PC-3 (cell line): ENCODE measurements at regions not wholly inside any gene's neighbourhood (a gene's known extent, or its start where the extent isn't known, plus 50 kb on each side); places are given as distances from the start of the nearest gene placed in this dataset.

Experiments
- ATAC-seq: fragments of 200-7000 bp; cut with Tn5 transposase; 2 replicates; pipeline ENCODE4 v1.9.1; 2020; ENCODE audit warnings: mild to moderate bottlenecking, moderate library complexity
- BruUV-seq: library from RNA; stranded (reverse); fragments of 400-500 nt; replicated peaks from 2 replicates; lab custom pipeline; 2021; lab: Mats Ljungman, UMichigan
- CTCF ChIA-PET: fragments of 300-600 bp; sonication (Branson Sonifier 250); formaldehyde crosslinking; loops from one replicate; lab custom pipeline; 2022; ENCODE audit warnings: antibody characterized with exemption; lab: Charles Lee
- POLR2A ChIA-PET: fragments of 300-600 bp; sonication (Branson Sonifier 250); formaldehyde crosslinking; loops from one replicate; lab custom pipeline; 2022; ENCODE audit warnings: antibody characterized with exemption; ENCODE audit not compliant: unreplicated experiment; lab: Charles Lee
- DNase-seq: peaks from one replicate; pipeline ENCODE4 v3.0.0-alpha.2; 2015
- H2AFZ ChIP-seq: fragments of 300-600 bp; sonication (generic); 2 replicates; pipeline ENCODE4 v1.6.0; 2016; ENCODE audit warnings: antibody characterized with exemption, low read length
- H3F3A ChIP-seq: fragments of 300-600 bp; sonication (generic); one replicate; pipeline ENCODE4 v1.6.0; 2017; ENCODE audit warnings: antibody characterized with exemption, low read length, control low read depth, mild to moderate bottlenecking; ENCODE audit not compliant: unreplicated experiment
- H3K27ac ChIP-seq: fragments of 300-600 bp; sonication (generic); 2 replicates; pipeline ENCODE4 v1.5.1; 2016; ENCODE audit warnings: mild to moderate bottlenecking, low read length
- H3K27me3 ChIP-seq: fragments of 300-600 bp; sonication (generic); 2 replicates; pipeline ENCODE4 v1.6.1; 2016; ENCODE audit warnings: low read length, mixed read lengths
- H3K36me3 ChIP-seq: fragments of 300-600 bp; sonication (generic); 2 replicates; pipeline ENCODE4 v1.6.1; 2016; ENCODE audit warnings: low read depth, mixed run types, low read length, mixed read lengths
- H3K4me1 ChIP-seq: fragments of 300-600 bp; sonication (generic); 2 replicates; pipeline ENCODE4 v1.5.1; 2016; ENCODE audit warnings: low read length; ENCODE audit not compliant: insufficient read depth
- H3K4me2 ChIP-seq: fragments of 300-600 bp; sonication (generic); 2 replicates; pipeline ENCODE4 v1.6.0; 2016; ENCODE audit warnings: low read length
- H3K4me3 ChIP-seq: fragments of 300-600 bp; sonication (generic); 2 replicates; pipeline ENCODE4 v1.5.1; 2016; ENCODE audit warnings: mild to moderate bottlenecking, low read length, mixed read lengths
- H3K79me2 ChIP-seq: fragments of 300-600 bp; sonication (generic); 2 replicates; pipeline ENCODE4 v1.6.1; 2017; ENCODE audit warnings: low read length, mixed read lengths
- H3K9ac ChIP-seq: fragments of 300-600 bp; sonication (generic); 2 replicates; pipeline ENCODE4 v1.6.0; 2016; ENCODE audit warnings: mild to moderate bottlenecking, low read length
- H3K9me2 ChIP-seq: fragments of 300-600 bp; sonication (generic); replicated peaks from 2 replicates; pipeline ENCODE4 v1.6.1; 2016; ENCODE audit warnings: mixed run types, low read length, mixed read lengths
- H3K9me3 ChIP-seq: fragments of 300-600 bp; sonication (generic); 2 replicates; pipeline ENCODE4 v1.6.1; 2016; ENCODE audit warnings: low read length, mixed read lengths
- H4K20me1 ChIP-seq: fragments of 300-600 bp; sonication (generic); 2 replicates; pipeline ENCODE4 v1.6.1; 2016; ENCODE audit warnings: low read length, mixed read lengths
- EZH2 ChIP-seq: fragments of 300-600 bp; sonication (generic); IDR thresholded peaks from one replicate; pipeline ENCODE4 v1.6.1; 2017; ENCODE audit warnings: antibody characterized with exemption, mild to moderate bottlenecking, low read length; ENCODE audit not compliant: unreplicated experiment
- EZH2phosphoT487 ChIP-seq: fragments of 300-600 bp; sonication (generic); IDR thresholded peaks from 2 replicates; pipeline ENCODE4 v1.6.1; 2018; ENCODE audit warnings: mild to moderate bottlenecking, antibody characterized with exemption, low read length, borderline replicate concordance
- intact Hi-C: fragments of 100-400 bp; cut with micrococcal nuclease; formaldehyde crosslinking; loops from 2 replicates; pipeline ENCODE4 v1.9.0; 2023
- TF ChIP-seq, protein P1 (sequence below): fragments of 300-600 bp; sonication (generic); conservative IDR thresholded peaks from 2 replicates; pipeline ENCODE4 v1.5.1; 2017; ENCODE audit warnings: antibody characterized with exemption, low read depth, mild to moderate bottlenecking, low read length

DNA sequence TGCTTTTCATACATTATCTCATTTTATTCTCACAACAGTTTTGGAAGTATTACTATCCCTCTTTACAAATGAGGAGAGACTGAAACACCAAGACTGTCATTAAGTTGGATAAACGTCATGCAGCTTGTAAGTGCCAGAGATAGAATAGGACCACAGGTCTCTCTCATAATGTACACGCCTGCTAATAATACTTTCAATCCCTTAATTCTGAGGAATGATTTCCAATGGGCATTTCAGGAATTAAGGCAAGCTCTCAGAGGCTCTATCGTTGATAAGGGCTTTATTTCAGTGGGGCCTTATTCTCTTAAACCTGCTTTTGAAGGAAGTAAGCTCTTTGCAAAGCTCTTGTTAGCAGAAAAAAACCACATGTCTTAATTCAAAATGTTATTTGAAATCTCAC lies 229.1 kb downstream of the NFKBIZ start:
- POLR2A ChIA-PET = no interaction called here
- no peaks in the 10 kb centered on the region for H3K9me2 ChIP-seq
- H3K79me2 ChIP-seq = no peaks in the 10 kb centered on the region
- no peaks in the 10 kb centered on the region for H4K20me1 ChIP-seq
- peaks cover 9% of the 10 kb centered on the region; the same call in 1 of the 2 replicates for H3K4me1 ChIP-seq
- TF ChIP-seq, protein P1, sequence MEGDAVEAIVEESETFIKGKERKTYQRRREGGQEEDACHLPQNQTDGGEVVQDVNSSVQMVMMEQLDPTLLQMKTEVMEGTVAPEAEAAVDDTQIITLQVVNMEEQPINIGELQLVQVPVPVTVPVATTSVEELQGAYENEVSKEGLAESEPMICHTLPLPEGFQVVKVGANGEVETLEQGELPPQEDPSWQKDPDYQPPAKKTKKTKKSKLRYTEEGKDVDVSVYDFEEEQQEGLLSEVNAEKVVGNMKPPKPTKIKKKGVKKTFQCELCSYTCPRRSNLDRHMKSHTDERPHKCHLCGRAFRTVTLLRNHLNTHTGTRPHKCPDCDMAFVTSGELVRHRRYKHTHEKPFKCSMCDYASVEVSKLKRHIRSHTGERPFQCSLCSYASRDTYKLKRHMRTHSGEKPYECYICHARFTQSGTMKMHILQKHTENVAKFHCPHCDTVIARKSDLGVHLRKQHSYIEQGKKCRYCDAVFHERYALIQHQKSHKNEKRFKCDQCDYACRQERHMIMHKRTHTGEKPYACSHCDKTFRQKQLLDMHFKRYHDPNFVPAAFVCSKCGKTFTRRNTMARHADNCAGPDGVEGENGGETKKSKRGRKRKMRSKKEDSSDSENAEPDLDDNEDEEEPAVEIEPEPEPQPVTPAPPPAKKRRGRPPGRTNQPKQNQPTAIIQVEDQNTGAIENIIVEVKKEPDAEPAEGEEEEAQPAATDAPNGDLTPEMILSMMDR = no peak
- TF ChIP-seq EZH2phosphoT487 (no peak), EZH2 (no peak)
- no peaks in the 10 kb centered on the region for H3F3A ChIP-seq
- no peak overlapping the region for H3K4me3 ChIP-seq
- no peak overlapping the region for H3K27ac ChIP-seq
- intact Hi-C loops = no loop called here
- no peak overlapping the region for H3K9ac ChIP-seq
- no peaks in the 10 kb centered on the region for H3K27me3 ChIP-seq
- no TSS peak for BruUV-seq
- H2AFZ ChIP-seq = no peak overlapping the region
- H3K4me2 ChIP-seq = no peak overlapping the region
- ATAC-seq (no peak), DNase-seq (no peak)
- H3K36me3 ChIP-seq = no peaks in the 10 kb centered on the region
- no peaks in the 10 kb centered on the region for H3K9me3 ChIP-seq
- CTCF ChIA-PET = no interaction called here

DNA sequence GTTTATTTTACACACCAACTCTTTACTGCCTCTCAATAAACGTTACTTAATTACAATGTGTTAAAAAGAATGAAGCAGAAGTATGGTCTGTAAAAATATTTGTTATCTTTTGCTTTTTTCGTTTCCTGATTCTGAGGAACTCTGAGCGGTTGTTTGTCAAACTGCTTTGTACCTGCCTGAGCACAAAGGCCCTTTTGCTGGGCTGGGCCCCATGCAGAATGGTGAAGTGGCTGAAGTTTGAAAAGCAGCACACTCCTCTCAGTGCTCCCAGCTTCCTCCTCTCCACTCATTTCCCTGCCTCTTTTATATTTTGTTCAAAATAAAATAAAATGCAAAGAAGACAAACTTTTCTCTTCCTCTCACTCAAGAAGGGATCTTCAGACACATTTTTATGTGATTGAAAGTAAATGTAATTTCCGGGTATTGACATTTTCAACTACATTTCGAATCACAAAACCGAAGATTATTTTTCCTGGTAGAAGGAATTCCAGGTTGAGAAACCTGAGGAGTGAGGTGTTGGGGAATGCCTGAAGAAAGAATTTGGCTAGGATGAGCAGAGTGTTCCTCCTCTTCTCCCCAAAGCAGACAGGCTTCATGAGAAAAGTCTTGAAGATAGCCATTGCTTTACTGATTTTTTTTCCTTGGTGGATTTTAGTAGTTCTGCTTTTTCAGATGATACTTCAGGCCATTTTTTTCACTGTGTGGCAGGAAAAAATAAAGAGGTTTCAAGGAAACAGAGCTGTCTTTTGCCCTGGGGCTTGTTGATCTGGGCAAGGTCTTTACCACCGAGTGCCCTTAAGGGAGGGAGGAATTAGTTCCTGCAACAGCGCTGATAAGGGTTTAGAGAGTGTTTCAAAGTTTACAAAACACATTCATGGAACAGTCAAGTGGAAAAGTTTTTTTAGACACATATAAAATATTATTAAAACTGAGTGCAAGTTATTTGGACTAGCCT lies 229.8 kb downstream of the NFKBIZ start:
- intact Hi-C loops = no loop called here
- H3K9ac ChIP-seq = no peak overlapping the region
- H3K27ac ChIP-seq = no peak overlapping the region
- ATAC-seq (peak; percentile 36), DNase-seq (peak; percentile 26)
- no TSS peak for BruUV-seq
- H3K4me3 ChIP-seq = no peak overlapping the region
- ChIA-PET POLR2A (no interaction called here), CTCF (no interaction called here)
- no peak overlapping the region for H3K4me2 ChIP-seq
- H3K9me3 ChIP-seq = no peaks in the 10 kb centered on the region
- H3K27me3 ChIP-seq = no peaks in the 10 kb centered on the region
- H3K9me2 ChIP-seq = no peaks in the 10 kb centered on the region
- H3K36me3 ChIP-seq = no peaks in the 10 kb centered on the region
- H4K20me1 ChIP-seq = no peaks in the 10 kb centered on the region
- peaks cover 9% of the 10 kb centered on the region; the same call in 1 of the 2 replicates for H3K4me1 ChIP-seq
- TF ChIP-seq, protein P1 = no peak
- no peak for TF ChIP-seq EZH2phosphoT487
- no peak for TF ChIP-seq EZH2
- no peaks in the 10 kb centered on the region for H3K79me2 ChIP-seq
- H3F3A ChIP-seq = no peaks in the 10 kb centered on the region
- H2AFZ ChIP-seq = no peak overlapping the region

DNA sequence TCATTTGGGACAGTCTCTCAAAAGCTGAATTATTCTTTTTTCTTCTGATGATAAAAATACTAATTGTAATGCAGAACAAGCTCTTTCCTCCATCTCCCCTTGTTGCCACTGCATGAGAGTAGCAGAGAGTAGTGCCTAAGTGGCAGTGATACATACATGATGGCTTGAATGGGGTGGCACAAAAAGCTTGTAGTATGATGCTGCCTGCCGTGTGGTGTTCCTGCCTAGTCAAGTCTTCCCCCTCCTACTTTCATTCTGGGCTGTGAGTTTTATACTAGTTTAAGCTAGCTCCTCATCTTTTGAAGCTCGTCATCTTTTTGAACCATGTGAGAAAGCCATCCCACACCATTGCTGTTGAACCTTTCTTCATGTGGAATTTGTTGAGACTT lies 230.5 kb downstream of the NFKBIZ start:
- DNase-seq (no peak), ATAC-seq (no peak)
- H3K4me2 ChIP-seq = no peak overlapping the region
- no peak overlapping the region for H2AFZ ChIP-seq
- H3F3A ChIP-seq = no peaks in the 10 kb centered on the region
- POLR2A ChIA-PET = no interaction called here
- no peak overlapping the region for H3K9ac ChIP-seq
- no peaks in the 10 kb centered on the region for H3K9me2 ChIP-seq
- CTCF ChIA-PET = no interaction called here
- H3K79me2 ChIP-seq = no peaks in the 10 kb centered on the region
- no TSS peak for BruUV-seq
- H3K36me3 ChIP-seq = no peaks in the 10 kb centered on the region
- H3K27me3 ChIP-seq = no peaks in the 10 kb centered on the region
- no peak overlapping the region for H3K27ac ChIP-seq
- no peak overlapping the region for H3K4me3 ChIP-seq
- H4K20me1 ChIP-seq = no peaks in the 10 kb centered on the region
- TF ChIP-seq, protein P1 = no peak
- no peaks in the 10 kb centered on the region for H3K9me3 ChIP-seq
- peaks cover 9% of the 10 kb centered on the region; the same call in 1 of the 2 replicates for H3K4me1 ChIP-seq
- intact Hi-C loops = no loop called here
